GM10266 (cell line): ENCODE measurements at regions not wholly inside any gene's neighbourhood (a gene's known extent, or its start where the extent isn't known, plus 50 kb on each side); places are given as distances from the start of the nearest gene placed in this dataset.

Source experiments
- DNase-seq: peaks from one replicate; pipeline ENCODE4 v3.0.0; 2012; ENCODE audit errors: extremely low spot score
- TF ChIP-seq, protein P1 (sequence below): IDR thresholded peaks from 2 replicates; pipeline ENCODE4 v1.5.1; 2012; ENCODE audit warnings: mild to moderate bottlenecking, low read depth; ENCODE audit not compliant: control insufficient read depth, insufficient read depth; ENCODE audit errors: missing control alignments

DNA sequence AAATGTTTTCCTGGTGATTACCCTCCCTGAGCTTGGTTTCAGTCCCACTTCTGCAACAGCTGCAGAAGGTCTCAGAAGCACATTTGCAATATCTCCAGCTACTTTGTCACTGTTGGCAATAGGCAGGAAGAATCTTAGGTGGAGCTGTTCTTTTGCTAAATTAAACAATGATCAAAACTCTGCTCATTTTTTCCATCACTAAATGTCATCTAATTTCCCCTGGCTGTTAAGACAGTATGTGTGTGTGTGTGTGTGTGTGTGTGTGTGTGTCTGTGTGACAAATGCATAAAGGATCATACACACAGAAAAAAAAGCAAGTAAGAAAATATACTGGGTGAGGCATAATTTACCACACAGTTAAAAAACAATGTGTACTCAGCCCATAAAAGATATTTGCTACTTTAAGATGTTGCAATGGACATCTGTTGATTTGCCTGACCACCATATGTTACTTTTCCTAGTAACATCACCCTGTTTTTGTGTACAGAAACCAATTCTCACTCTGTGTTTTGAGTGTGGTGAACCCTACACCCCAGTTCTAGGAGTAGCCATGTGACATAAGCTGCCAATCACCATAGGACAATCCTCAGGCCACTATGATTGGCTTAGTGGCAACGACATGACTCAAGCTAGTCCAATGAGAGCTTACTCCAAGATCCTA is 572.6 kb upstream of the CLINT1 start:
- DNase-seq = no peak

DNA sequence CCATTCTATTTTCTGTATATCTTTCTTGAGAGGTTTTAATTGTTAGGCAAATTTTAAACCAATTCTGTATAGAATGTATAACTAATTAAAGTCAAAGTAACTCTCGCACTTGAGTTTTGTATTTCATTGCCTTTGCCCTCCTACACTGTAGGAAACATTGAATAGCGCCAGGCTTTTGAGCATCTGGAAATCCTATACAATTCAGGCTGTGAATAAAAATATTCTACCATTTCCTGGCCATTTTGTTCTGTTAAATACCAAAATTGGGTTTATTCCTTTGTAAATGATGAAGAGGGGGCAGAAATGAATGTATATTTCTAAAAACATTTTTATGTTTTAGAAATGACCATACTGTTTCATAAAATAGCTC is 571.8 kb upstream of the CLINT1 start:
- no peak for DNase-seq
- TF ChIP-seq, protein P1, sequence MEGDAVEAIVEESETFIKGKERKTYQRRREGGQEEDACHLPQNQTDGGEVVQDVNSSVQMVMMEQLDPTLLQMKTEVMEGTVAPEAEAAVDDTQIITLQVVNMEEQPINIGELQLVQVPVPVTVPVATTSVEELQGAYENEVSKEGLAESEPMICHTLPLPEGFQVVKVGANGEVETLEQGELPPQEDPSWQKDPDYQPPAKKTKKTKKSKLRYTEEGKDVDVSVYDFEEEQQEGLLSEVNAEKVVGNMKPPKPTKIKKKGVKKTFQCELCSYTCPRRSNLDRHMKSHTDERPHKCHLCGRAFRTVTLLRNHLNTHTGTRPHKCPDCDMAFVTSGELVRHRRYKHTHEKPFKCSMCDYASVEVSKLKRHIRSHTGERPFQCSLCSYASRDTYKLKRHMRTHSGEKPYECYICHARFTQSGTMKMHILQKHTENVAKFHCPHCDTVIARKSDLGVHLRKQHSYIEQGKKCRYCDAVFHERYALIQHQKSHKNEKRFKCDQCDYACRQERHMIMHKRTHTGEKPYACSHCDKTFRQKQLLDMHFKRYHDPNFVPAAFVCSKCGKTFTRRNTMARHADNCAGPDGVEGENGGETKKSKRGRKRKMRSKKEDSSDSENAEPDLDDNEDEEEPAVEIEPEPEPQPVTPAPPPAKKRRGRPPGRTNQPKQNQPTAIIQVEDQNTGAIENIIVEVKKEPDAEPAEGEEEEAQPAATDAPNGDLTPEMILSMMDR = no peak

More for the DNA sequence above, 572.6 kb upstream of the CLINT1 start:
- TF ChIP-seq, protein P1 = no peak

DNA sequence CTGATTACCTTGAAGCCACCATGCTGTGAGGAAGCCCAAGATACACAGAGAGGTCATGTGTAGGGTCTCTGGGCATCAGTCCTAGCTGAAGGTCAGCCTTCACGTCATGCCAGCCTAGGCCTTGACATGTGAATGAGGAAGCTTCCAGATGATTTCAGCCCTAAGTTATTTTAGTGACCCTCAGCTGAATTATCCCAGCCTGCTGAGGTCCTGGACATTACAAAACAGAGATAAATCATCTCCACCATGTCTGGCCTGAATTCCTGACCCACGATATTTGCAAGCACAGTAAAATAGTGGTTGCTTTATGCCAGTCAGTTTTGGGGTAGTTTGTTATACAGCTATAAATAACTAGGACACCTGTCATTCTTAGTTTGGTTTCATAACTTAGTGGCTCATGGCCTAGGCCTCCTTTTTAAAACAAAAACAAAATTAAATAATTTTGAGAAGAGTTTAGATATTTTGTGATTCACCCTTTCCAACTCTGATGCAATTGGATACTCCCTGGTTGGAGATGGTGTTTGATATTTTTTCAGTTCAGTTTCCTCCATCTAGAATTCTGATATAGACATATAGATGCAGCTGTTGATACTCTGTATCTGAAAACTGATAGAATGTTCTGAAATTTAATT is 571.3 kb upstream of the CLINT1 start:
- DNase-seq = no peak
- TF ChIP-seq, protein P1 = no peak

DNA sequence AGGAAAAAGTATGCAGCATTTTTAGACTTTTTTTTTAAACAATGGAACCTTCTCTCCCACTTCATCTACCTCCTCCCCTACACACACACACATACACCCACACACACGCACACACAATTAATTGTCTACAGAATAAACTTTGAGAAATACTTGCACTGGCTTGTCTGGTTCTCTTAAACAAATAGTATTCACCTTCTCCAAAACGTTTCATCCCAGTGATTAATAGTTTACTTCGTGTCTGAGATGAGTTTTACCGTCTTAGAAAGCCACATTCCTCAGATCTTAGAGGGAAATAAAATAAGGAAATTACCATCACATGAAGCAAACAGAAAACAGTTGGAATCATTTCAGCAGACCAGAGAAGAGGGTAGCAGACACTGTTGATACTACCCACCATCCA is 570.6 kb upstream of the CLINT1 start:
- TF ChIP-seq, protein P1 = no peak
- DNase-seq = no peak

DNA sequence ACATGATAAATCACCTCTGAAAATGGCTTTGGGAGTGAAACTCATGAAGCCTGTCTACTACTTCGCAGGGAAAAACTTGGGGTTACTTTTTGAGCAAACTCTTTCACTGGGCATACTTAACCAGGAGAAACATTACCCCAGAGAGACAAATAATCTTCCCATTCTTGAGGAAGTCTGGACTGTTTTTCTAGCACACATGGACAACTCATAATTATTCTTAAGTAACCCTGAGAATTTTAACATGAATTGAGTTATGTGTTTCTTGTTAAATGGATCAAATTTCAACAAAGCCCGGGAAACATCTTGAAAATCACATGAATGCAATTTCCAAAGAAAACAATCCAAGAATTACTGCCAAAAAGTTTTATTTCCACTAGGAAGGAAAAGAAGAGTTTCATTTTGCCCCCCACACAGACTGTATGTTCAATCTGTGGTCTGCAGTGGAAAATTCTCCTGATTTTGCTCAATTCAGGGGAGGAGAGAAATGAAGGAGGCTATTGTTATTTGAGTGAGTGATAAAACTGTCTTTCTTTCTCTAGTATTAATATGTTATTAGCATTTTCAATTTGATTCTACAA is 564.8 kb upstream of the CLINT1 start:
- DNase-seq = no peak
- TF ChIP-seq, protein P1 = no peak

DNA sequence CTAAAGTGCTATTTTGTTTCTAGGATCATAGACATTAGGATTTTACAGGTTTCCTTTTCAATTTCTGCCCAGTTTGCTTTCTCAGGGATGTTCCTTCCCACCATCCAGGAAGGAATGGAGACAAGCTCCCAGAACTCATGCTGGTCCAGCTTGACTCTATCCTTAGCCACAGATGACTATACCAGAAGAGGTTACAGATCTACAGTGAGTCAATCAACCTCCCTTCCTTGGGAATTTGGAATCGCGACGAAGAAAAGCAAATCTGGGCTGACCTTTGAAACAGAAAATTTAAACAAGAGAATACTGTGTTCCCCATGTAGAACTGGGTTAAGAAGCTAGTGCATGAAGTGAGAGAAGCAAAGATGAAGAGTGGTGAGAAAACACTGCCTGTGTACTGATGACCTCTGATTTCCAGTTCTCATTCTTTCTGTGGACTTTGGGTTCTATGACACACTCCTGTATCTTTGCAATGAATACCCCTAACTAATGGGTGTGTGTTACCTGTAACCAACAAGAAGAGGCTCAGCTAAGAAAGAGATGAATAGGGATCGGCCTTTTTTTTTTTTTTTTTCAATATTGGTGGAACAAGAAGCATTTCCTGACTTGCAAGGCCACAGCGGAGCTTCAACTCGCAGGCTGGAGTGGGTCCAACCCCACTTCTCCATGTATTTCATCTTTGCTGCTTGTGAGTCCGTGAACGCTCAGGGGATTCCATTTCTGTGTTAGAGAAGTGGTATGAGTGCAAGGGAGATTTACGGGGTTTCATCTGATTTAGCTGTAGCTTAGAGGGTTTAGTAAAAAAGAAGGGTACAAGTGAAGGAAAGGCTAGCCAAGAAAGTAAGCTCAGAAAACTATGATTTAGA is 563.9 kb upstream of the CLINT1 start:
- TF ChIP-seq, protein P1 = no peak
- no peak for DNase-seq
